GM23248 (cell line): ENCODE measurements at regions not wholly inside any gene's neighbourhood (a gene's known extent, or its start where the extent isn't known, plus 50 kb on each side); places are given as distances from the start of the nearest gene placed in this dataset.

Experiments
- EZH2 ChIP-seq: fragments of 200-600 bp; sonication (generic); IDR thresholded peaks from 2 replicates; pipeline ENCODE4 v1.6.1; 2018; ENCODE audit warnings: antibody characterized with exemption, mild to moderate bottlenecking; ENCODE audit not compliant: insufficient read depth, poor library complexity, severe bottlenecking
- EZH2phosphoT487 ChIP-seq: fragments of 200-600 bp; sonication (generic); IDR thresholded peaks from 2 replicates; pipeline ENCODE4 v1.6.1; 2018; ENCODE audit warnings: antibody characterized with exemption, moderate library complexity, mild to moderate bottlenecking, low read depth; ENCODE audit not compliant: insufficient read depth

DNA sequence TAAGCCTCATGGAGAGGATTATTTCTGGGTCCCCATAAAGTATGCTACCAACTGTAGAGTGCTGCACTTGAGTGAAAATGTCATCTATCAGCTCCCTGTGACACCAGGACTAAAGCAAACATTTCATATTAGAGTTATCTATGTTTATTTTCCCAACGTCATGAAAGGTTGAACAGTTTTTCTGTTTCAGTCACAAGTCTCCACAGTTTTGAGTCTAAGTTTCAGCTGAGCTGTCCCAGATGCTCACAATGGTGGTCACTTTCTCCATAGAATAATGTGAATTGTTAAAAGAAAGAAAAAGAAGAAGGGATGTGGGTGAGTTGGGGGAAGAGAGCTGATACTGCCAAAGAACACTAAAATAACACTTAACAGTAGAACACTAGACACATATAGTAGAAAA, 126.3 kb upstream of the C9orf72 start:
- TF ChIP-seq EZH2: no peak
- no peak for TF ChIP-seq EZH2phosphoT487
